ENCODE measurements at regions not wholly inside any gene's neighbourhood (a gene's known extent, or its start where the extent isn't known, plus 50 kb on each side); places are given as distances from the start of the nearest gene placed in this dataset.

DNA sequence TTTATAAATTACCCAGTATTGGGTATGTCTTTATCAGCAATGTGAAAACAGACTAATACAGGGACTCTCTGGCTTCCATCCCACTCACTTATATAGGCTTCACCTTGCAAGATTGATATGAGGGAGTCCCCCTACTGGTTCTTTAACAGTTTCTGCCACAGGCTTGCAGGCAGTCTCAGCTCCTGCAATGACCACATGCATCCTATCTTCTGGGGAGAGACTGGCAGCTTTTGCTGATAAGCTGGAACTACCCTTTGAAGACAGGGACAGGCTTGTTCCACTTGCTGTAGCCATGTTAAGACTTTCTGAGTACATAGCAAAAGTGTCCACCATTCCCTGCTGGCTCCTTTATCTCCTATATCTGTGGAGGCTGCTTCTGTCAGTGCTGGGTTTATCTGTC lies 531.7 kb upstream of the FLRT2 start:
- no TSS peak for BruUV-seq (replicated peaks)
- no peak for DNase-seq (ENCODE audit: low read depth, low spot score)
- Histone ChIP-seq H3K4me3 (ENCODE audit: low read depth in 2 of 2, low read length in 2 of 2) (no peak overlapping the region), H3K27ac (ENCODE audit: low read length) (no peak overlapping the region), H3K9me3 (ENCODE audit: control insufficient read depth, insufficient read depth, low read depth, low read length) (no peaks in the 10 kb centered on the region), H3K27me3 (ENCODE audit: control insufficient read depth, insufficient read depth, low read length) (no peaks in the 10 kb centered on the region), H3K4me1 (ENCODE audit: control insufficient read depth, insufficient read depth, low read length) (no peaks in the 10 kb centered on the region), H3K36me3 (ENCODE audit: control insufficient read depth, insufficient read depth, low read length) (no peaks in the 10 kb centered on the region)
- CTCF ChIA-PET: no interaction called here
- POLR2A ChIA-PET: no interaction called here
- no peak for ATAC-seq
- intact Hi-C loops (cut with micrococcal nuclease; ENCODE audit: unreplicated experiment) (no loop called here), in situ Hi-C loops (cut with HindIII; ENCODE audit: low pct_unique_long_range_greater_than_20kb, low sequenced_read_pairs) (no loop called here)
- TF ChIP-seq, protein P1, sequence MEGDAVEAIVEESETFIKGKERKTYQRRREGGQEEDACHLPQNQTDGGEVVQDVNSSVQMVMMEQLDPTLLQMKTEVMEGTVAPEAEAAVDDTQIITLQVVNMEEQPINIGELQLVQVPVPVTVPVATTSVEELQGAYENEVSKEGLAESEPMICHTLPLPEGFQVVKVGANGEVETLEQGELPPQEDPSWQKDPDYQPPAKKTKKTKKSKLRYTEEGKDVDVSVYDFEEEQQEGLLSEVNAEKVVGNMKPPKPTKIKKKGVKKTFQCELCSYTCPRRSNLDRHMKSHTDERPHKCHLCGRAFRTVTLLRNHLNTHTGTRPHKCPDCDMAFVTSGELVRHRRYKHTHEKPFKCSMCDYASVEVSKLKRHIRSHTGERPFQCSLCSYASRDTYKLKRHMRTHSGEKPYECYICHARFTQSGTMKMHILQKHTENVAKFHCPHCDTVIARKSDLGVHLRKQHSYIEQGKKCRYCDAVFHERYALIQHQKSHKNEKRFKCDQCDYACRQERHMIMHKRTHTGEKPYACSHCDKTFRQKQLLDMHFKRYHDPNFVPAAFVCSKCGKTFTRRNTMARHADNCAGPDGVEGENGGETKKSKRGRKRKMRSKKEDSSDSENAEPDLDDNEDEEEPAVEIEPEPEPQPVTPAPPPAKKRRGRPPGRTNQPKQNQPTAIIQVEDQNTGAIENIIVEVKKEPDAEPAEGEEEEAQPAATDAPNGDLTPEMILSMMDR (IDR thresholded peaks at IDR 0.05): no peak
- TF ChIP-seq SIN3A (IDR thresholded peaks at IDR 0.05; ENCODE audit: borderline replicate concordance, insufficient read depth, low read depth, low read length) (no peak), POLR2AphosphoS5 (IDR thresholded peaks at IDR 0.05; ENCODE audit: low read depth, low read length) (no peak), TCF7L2 (IDR thresholded peaks at IDR 0.05; ENCODE audit: low read depth, low read length) (no peak)
- TF ChIP-seq, protein P2, sequence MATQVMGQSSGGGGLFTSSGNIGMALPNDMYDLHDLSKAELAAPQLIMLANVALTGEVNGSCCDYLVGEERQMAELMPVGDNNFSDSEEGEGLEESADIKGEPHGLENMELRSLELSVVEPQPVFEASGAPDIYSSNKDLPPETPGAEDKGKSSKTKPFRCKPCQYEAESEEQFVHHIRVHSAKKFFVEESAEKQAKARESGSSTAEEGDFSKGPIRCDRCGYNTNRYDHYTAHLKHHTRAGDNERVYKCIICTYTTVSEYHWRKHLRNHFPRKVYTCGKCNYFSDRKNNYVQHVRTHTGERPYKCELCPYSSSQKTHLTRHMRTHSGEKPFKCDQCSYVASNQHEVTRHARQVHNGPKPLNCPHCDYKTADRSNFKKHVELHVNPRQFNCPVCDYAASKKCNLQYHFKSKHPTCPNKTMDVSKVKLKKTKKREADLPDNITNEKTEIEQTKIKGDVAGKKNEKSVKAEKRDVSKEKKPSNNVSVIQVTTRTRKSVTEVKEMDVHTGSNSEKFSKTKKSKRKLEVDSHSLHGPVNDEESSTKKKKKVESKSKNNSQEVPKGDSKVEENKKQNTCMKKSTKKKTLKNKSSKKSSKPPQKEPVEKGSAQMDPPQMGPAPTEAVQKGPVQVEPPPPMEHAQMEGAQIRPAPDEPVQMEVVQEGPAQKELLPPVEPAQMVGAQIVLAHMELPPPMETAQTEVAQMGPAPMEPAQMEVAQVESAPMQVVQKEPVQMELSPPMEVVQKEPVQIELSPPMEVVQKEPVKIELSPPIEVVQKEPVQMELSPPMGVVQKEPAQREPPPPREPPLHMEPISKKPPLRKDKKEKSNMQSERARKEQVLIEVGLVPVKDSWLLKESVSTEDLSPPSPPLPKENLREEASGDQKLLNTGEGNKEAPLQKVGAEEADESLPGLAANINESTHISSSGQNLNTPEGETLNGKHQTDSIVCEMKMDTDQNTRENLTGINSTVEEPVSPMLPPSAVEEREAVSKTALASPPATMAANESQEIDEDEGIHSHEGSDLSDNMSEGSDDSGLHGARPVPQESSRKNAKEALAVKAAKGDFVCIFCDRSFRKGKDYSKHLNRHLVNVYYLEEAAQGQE (IDR thresholded peaks at IDR 0.05; ENCODE audit: insufficient read depth in 1 of 2, low read depth in 2 of 2, low read length in 1 of 2): no peak

DNA sequence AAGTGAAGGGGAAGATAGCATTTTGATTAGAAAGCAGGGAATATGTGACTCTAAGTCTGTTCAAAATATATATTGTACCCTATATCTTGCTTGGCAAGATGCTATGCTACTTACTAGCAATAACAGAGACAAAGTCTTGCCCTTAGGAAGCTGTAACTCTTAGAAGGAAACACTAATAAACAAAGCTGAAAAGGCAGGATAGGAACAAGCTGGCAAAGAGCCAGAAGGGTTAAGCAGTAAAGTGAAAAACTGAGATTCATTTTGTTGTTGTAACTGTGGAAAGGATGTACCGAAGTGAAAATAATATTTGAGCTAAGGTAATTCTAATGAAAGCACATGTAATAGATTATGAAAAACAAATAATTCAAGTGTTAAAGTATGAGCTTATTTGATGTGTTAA lies 527.1 kb upstream of the FLRT2 start:
- CTCF ChIA-PET: no interaction called here
- TF ChIP-seq SIN3A (IDR thresholded peaks at IDR 0.05; ENCODE audit: borderline replicate concordance, insufficient read depth, low read depth, low read length): no peak
- TF ChIP-seq, protein P2 (IDR thresholded peaks at IDR 0.05; ENCODE audit: insufficient read depth in 1 of 2, low read depth in 2 of 2, low read length in 1 of 2): no peak
- TF ChIP-seq POLR2AphosphoS5 (IDR thresholded peaks at IDR 0.05; ENCODE audit: low read depth, low read length): no peak
- TF ChIP-seq, protein P1 (IDR thresholded peaks at IDR 0.05): no peak
- TF ChIP-seq TCF7L2 (IDR thresholded peaks at IDR 0.05; ENCODE audit: low read depth, low read length): no peak
- DNase-seq (ENCODE audit: low read depth, low spot score) (no peak), ATAC-seq (no peak)
- no peak overlapping the region for H3K27ac ChIP-seq (ENCODE audit: low read length)
- POLR2A ChIA-PET: no interaction called here
- no peaks in the 10 kb centered on the region for H3K9me3 ChIP-seq (ENCODE audit: control insufficient read depth, insufficient read depth, low read depth, low read length)
- no peak overlapping the region for H3K4me3 ChIP-seq (ENCODE audit: low read depth in 2 of 2, low read length in 2 of 2)
- intact Hi-C loops (cut with micrococcal nuclease; ENCODE audit: unreplicated experiment): no loop called here
- no TSS peak for BruUV-seq (replicated peaks)
- in situ Hi-C loops (cut with HindIII; ENCODE audit: low pct_unique_long_range_greater_than_20kb, low sequenced_read_pairs): no loop called here
- H3K27me3 ChIP-seq (ENCODE audit: control insufficient read depth, insufficient read depth, low read length): no peaks in the 10 kb centered on the region
- no peaks in the 10 kb centered on the region for H3K4me1 ChIP-seq (ENCODE audit: control insufficient read depth, insufficient read depth, low read length)
- no peaks in the 10 kb centered on the region for H3K36me3 ChIP-seq (ENCODE audit: control insufficient read depth, insufficient read depth, low read length)
